ENCODE measurements at regions not wholly inside any gene's neighbourhood (a gene's known extent, or its start where the extent isn't known, plus 50 kb on each side); places are given as distances from the start of the nearest gene placed in this dataset.

GRCh38 chr18:52054324-52054723 is 285.7 kb upstream of the DCC start:
- TF ChIP-seq CTCF (IDR thresholded peaks at IDR 0.05), result no peak

DNA sequence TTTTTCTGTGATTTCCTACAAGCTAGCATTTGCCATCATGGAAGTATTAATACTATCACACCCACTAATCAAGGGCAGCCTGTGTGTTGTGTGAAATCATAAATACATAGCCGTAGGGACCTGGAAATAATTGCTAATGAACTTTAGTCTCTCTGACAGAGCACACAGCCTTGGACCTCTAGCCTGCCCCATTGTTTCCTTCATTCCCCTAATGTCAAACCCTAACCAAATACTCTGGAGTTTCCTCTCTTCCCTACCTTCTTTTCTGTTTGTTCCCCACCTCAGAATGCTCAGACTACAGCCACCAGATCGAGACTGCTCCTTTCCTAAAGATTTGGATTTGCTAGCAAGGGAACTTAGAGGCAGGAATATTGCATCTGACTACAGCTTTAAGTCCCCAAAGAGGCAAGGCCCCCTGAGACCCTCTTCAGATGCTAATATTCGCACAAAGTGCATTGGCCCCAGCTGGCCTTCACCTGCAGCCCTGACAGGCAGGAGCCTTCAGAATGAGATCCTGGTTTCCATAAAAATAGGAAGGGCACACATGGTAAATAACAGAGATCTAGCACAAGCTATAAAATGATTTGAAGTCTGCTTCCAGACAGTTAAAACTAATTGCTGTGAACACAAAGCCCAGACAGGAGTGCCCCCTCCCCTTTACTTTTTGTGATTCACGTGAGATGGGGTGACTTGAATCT is 279.2 kb upstream of the DCC start:
- no peak for TF ChIP-seq CTCF (IDR thresholded peaks at IDR 0.05)

DNA sequence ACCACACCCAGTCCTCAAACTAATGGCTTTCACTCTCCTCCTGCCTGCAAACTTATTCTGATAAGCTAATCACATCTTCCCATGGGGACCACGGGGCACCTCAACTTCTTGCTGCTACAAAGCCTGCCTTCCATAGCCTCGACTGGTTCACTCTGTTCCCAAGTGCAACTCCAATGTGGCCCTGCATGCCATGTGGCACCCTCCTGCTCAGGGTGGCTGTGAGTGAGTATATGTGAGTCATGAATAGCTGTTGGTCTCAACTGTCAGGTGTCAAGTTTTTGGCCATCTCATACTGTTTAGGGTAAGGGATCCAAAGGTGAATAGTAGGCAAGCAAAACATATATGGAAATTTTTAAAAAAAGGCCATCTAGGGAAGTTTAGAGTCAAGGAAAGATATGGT is 276.1 kb upstream of the DCC start:
- TF ChIP-seq CTCF (IDR thresholded peaks at IDR 0.05), result no peak

- TF ChIP-seq CTCF (IDR thresholded peaks at IDR 0.05), result no peak
Measured at GRCh38 chr18:52069201-52069600, 270.8 kb upstream of the DCC start.

- no peak for TF ChIP-seq CTCF (IDR thresholded peaks at IDR 0.05)
Measured at GRCh38 chr18:52070291-52070756, 269.7 kb upstream of the DCC start.

DNA sequence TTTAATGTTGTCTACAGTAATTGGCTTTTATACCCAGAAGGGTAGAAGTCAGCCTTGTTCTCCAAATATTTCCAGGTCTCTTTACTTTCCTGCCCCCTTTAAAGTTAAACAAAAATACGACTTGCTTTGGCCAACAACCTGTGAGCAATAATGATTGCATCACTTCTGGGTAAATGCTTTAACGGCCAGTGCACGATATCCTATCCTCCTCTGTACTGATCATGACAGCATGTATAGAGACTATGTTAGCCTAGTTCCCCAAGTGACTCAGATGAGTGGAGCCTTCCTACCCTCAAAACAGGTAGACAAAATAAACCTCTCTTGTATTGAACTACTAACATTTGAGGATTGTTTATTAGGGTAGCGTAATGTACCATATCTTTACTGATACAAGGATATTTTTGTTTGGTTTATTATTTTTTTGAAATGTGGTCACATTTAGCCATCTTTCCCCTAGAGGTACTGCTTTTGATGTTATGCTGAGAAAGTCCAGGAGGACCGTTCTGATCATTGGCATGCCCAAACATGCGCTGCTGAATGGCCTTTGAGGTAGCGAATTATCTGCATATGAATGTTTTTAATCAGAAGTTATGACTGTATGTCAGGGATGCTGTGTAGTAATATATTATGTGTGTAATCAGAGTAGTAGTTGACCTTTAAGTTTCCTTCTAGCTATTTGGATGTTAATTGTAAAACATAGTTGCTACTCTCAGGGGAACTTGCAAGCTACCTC is 262.6 kb upstream of the DCC start:
- TF ChIP-seq CTCF (IDR thresholded peaks at IDR 0.05), result no peak

DNA sequence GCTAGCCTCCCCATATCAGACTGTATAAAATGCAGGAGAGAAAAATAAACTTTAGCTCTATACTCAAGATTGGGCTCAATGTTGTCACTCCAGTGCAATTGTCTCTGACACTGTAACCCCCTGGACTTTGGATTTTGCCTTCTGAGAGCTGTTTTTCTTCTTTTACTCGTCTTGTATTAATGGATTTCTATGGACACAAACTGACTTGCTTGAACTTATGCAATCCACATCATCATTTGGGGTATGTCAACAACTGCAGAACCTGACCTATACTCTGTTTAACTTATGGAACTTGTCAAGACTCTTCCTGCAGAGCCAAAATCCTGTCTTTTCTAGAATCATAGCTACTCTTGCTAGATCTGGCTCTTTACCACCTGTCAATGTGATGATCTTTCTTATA is 257.8 kb upstream of the DCC start:
- TF ChIP-seq CTCF (IDR thresholded peaks at IDR 0.05), result no peak

Data from LNCAP (cell line).